AG04450 (cell line): ENCODE measurements at regions not wholly inside any gene's neighbourhood (a gene's known extent, or its start where the extent isn't known, plus 50 kb on each side); places are given as distances from the start of the nearest gene placed in this dataset.

Experiments used
- CTCF ChIA-PET: fragments of 300-600, 350-600 bp; formaldehyde crosslinking; extraction: SDS; loops from one replicate; lab custom pipeline; 2022; ENCODE audit warnings: antibody characterized with exemption, inconsistent platforms; lab: Charles Lee
- POLR2A ChIA-PET: fragments of 350-600 bp; formaldehyde crosslinking; extraction: SDS; loops from one replicate; lab custom pipeline; 2021; ENCODE audit warnings: antibody characterized with exemption, inconsistent platforms; lab: Yijun Ruan, JAX
- DNase-seq: peaks from one replicate; pipeline ENCODE4 v3.0.0-alpha.2; 2011; ENCODE audit warnings: low read depth, low spot score
- H3K27ac ChIP-seq: one replicate; pipeline ENCODE4 v1.5.1; 2012; ENCODE audit warnings: low read depth, low read length, control low read depth
- H3K27me3 ChIP-seq: one replicate; pipeline ENCODE4 v1.6.0; 2012; ENCODE audit warnings: low read length; ENCODE audit not compliant: control insufficient read depth, insufficient read depth
- H3K4me3 ChIP-seq: 2 replicates; pipeline ENCODE4 v1.5.1; 2011; ENCODE audit warnings: mild to moderate bottlenecking, low read depth, low read length, control low read depth
- H3K9me3 ChIP-seq: 2 replicates; pipeline ENCODE4 v1.5.1; 2012; ENCODE audit warnings: low read length; ENCODE audit not compliant: control insufficient read depth, insufficient read depth
- TF ChIP-seq, protein P1 (sequence below): IDR thresholded peaks from 2 replicates; pipeline ENCODE4 v1.5.1; 2011; ENCODE audit warnings: low read depth, low read length, control low read depth, inconsistent platforms

DNA sequence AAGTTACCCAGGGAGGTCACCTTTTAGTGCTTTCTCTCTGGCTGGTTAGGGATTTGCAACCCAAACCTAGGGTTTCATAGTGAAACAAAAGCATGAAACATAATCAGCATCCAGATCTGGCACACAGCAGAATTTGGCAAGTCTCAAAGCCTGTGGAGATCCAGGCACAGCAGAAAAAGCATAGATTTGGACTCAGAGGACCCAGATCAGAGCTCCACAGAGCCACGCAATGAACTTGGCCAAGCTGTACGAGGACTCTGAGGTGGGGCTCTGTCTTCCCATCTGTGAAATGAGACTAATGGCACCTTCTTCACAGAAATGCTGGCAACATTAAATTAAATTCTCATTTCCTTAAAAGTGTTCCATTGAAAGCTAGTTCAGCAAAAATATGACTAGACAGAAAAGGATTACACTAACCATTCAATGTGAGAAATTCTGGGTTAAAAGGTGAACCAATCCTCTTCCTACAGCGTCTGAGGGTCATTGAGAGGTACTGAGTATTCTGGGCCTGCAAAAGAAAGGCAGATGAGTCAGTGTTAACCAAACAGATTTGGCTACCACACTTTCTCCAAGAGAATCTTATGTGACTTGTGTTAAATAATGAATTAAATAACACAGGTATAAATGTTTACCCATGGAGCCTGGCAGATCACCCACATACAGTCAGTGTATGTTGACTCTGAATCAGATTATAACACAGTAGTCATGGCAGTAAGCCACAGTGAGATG is 266.3 kb downstream of the MREG start:
- TF ChIP-seq, protein P1, sequence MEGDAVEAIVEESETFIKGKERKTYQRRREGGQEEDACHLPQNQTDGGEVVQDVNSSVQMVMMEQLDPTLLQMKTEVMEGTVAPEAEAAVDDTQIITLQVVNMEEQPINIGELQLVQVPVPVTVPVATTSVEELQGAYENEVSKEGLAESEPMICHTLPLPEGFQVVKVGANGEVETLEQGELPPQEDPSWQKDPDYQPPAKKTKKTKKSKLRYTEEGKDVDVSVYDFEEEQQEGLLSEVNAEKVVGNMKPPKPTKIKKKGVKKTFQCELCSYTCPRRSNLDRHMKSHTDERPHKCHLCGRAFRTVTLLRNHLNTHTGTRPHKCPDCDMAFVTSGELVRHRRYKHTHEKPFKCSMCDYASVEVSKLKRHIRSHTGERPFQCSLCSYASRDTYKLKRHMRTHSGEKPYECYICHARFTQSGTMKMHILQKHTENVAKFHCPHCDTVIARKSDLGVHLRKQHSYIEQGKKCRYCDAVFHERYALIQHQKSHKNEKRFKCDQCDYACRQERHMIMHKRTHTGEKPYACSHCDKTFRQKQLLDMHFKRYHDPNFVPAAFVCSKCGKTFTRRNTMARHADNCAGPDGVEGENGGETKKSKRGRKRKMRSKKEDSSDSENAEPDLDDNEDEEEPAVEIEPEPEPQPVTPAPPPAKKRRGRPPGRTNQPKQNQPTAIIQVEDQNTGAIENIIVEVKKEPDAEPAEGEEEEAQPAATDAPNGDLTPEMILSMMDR = no peak
- H3K27ac ChIP-seq = no peak overlapping the region
- DNase-seq = no peak

DNA sequence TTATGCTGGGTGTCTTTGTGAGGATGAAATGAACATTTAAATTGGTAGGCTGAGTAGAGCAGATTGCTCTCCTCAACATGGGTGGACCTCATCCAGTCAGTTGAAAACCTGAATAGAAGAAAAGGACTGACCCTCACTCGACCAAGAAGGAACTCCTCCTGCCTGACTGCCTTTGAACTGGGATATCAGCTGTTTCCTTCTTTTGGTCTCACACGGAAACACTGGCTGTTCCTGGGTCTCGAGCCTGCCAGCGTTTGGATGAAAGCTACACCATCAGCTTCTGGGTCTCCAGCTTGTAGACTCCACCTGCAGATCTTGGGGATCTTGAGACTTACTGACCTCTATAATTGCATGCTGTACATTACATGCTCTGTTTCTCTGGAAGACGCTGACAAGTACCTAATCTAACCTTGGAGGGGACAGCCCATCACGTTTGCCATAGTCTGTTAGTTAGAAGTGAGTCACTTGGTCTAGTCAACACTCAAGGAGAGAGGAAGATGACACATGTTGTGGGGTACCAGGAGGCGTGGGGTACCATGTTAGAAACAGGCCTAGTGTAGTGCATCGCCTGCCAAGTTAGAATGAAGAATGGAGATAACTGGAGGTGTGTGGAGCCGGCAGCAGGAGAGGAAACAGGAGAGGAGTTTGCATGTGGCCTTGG is 267.0 kb downstream of the MREG start:
- H3K4me3 ChIP-seq = no peak overlapping the region
- no peaks in the 10 kb centered on the region for H3K27me3 ChIP-seq
- TF ChIP-seq, protein P1 = no peak
- H3K27ac ChIP-seq = no peak overlapping the region
- ChIA-PET CTCF (no interaction called here), POLR2A (interaction anchor here (0.5 kb wide), 1 partner anchor 168 kb away, joined by 10 read pairs; no protein-coding TSS in a partner anchor)
- H3K9me3 ChIP-seq = no peaks in the 10 kb centered on the region
- DNase-seq = no peak

More for the DNA sequence above, 266.3 kb downstream of the MREG start:
- H3K27me3 ChIP-seq = no peaks in the 10 kb centered on the region
- POLR2A ChIA-PET = no interaction called here
- no peak overlapping the region for H3K4me3 ChIP-seq
- H3K9me3 ChIP-seq = no peaks in the 10 kb centered on the region
- CTCF ChIA-PET = interaction anchor here (1.3 kb wide), 1 partner anchor 61 kb away, joined by 3 read pairs; no protein-coding TSS in a partner anchor

DNA sequence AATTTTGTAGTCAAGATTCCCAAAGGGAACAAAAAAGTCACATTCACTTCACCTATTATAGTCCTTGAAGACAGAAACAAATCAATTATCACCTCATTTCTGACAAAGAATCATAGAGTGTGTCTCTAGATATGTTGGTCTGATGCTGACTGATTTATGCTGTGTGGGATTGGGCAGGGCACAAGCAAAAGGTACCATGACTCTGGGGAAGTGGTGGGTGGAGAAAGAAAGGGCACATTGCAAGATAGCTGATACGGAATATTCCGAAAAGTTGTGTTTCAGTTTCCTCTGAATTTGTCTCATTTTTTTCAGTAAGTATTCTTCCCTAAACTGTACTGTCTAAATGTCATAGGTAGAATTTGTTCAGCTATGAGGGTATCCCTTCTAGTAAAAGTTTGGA is 268.0 kb downstream of the MREG start:
- TF ChIP-seq, protein P1 = no peak
- H3K9me3 ChIP-seq = no peaks in the 10 kb centered on the region
- H3K27me3 ChIP-seq = no peaks in the 10 kb centered on the region
- no peak overlapping the region for H3K4me3 ChIP-seq
- POLR2A ChIA-PET = interaction anchor here (0.6 to 0.7 kb wide), 2 partner anchors 16 to 87 kb away, joined by 3 to 4 read pairs; no protein-coding TSS in a partner anchor
- no peak for DNase-seq
- CTCF ChIA-PET = no interaction called here
- no peak overlapping the region for H3K27ac ChIP-seq

DNA sequence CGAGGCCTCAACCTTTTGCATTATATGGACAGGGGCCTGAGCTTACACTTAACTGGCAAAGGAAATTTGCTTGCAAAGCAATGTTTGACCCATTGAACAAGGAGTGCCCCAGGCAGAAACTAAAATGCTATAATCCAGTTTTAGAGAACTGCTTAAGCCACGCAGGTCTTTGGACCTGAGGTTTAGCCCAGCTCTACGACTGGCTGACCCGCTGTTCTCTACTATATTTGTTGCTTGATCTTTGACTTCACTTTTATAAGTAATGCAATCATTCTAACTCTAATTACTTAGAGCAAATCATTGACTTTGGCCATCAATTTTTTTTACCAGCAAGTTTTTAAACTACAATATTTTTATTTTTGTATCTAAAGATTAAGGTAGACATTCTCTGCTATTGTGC is 268.8 kb downstream of the MREG start:
- no peak for DNase-seq
- H3K4me3 ChIP-seq = no peak overlapping the region
- POLR2A ChIA-PET = no interaction called here
- CTCF ChIA-PET = no interaction called here
- no peaks in the 10 kb centered on the region for H3K9me3 ChIP-seq
- TF ChIP-seq, protein P1 = no peak
- no peaks in the 10 kb centered on the region for H3K27me3 ChIP-seq
- no peak overlapping the region for H3K27ac ChIP-seq

DNA sequence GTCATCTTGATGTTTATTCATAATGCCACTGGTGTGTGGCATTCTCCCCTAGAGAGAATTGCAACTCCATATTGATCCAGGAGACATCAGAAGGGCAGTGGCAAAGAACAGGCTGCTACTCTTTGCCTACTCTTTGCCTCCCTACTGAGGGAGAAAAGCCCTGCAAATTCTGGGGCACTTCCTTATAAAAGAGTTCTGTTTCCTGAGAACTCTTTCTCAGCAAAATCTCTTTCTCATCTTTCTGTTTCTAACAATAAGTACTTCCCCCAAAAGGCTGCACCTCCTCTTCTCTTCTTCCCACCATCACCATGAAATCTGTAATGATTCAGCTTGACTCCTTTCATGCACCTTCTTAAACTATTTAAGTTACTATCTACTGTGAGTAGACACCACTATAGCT is 270.3 kb downstream of the MREG start:
- ChIA-PET CTCF (no interaction called here), POLR2A (no interaction called here)
- H3K27ac ChIP-seq = no peak overlapping the region
- no peaks in the 10 kb centered on the region for H3K9me3 ChIP-seq
- TF ChIP-seq, protein P1 = no peak
- H3K4me3 ChIP-seq = no peak overlapping the region
- DNase-seq = no peak
- no peaks in the 10 kb centered on the region for H3K27me3 ChIP-seq
